Ishikawa (cell line): ENCODE measurements at regions not wholly inside any gene's neighbourhood (a gene's known extent, or its start where the extent isn't known, plus 50 kb on each side); places are given as distances from the start of the nearest gene placed in this dataset.

Source experiments
- CEBPB ChIP-seq: IDR thresholded peaks from 2 replicates; pipeline ENCODE4 v1.6.1; 2012
- CREB1 ChIP-seq: IDR thresholded peaks from 2 replicates; pipeline ENCODE4 v1.6.1; 2012; ENCODE audit warnings: low read depth
- EGR1 ChIP-seq: IDR thresholded peaks from 2 replicates; pipeline ENCODE4 v1.6.1; 2012
- EP300 ChIP-seq: IDR thresholded peaks from 2 replicates; pipeline ENCODE4 v1.6.1; 2012; ENCODE audit warnings: borderline replicate concordance
- FOXM1 ChIP-seq: IDR thresholded peaks from 2 replicates; pipeline ENCODE4 v1.6.1; 2012; ENCODE audit warnings: low read depth, borderline replicate concordance
- MAX ChIP-seq: IDR thresholded peaks from 2 replicates; pipeline ENCODE4 v1.6.1; 2012
- NFIC ChIP-seq: IDR thresholded peaks from 2 replicates; pipeline ENCODE4 v1.6.1; 2012
- RAD21 ChIP-seq: IDR thresholded peaks from 2 replicates; pipeline ENCODE4 v1.6.1; 2012; ENCODE audit warnings: low read depth
- REST ChIP-seq: IDR thresholded peaks from 2 replicates; pipeline ENCODE4 v1.6.1; 2012; ENCODE audit warnings: low read depth, mild to moderate bottlenecking
- TAF1 ChIP-seq: IDR thresholded peaks from 2 replicates; pipeline ENCODE4 v1.6.1; 2012; ENCODE audit warnings: low read depth, mild to moderate bottlenecking
- TCF12 ChIP-seq: IDR thresholded peaks from 2 replicates; pipeline ENCODE4 v1.6.1; 2012; ENCODE audit warnings: low read depth
- TEAD4 ChIP-seq: IDR thresholded peaks from 2 replicates; pipeline ENCODE4 v1.6.1; 2012
- USF1 ChIP-seq: IDR thresholded peaks from 2 replicates; pipeline ENCODE4 v1.6.1; 2012
- YY1 ChIP-seq: IDR thresholded peaks from 2 replicates; pipeline ENCODE4 v1.6.1; 2012; ENCODE audit warnings: low read depth
- ZBTB7A ChIP-seq: IDR thresholded peaks from 2 replicates; pipeline ENCODE4 v1.6.1; 2012; ENCODE audit warnings: low read depth

GRCh38 chr1:172941945-172942344 lies 108.8 kb downstream of the TNFSF18 start:
- TF ChIP-seq CREB1 (no peak), FOXM1 (no peak), EP300 (no peak), RAD21 (no peak), TEAD4 (no peak)

GRCh38 chr1:172944931-172945330 lies 105.8 kb downstream of the TNFSF18 start:
- TF ChIP-seq RAD21 = no peak
- TF ChIP-seq MAX = no peak
- TF ChIP-seq NFIC = no peak
- no peak for TF ChIP-seq TEAD4
- TF ChIP-seq EGR1 = no peak
- TF ChIP-seq YY1 = no peak
- no peak for TF ChIP-seq EP300
- no peak for TF ChIP-seq REST
- TF ChIP-seq USF1 = no peak
- TF ChIP-seq TCF12 = no peak
- no peak for TF ChIP-seq CEBPB
- no peak for TF ChIP-seq ZBTB7A
- TF ChIP-seq TAF1 = no peak
- TF ChIP-seq FOXM1 = no peak
- no peak for TF ChIP-seq CREB1

- TF ChIP-seq TAF1 (no peak), REST (no peak), CEBPB (no peak), CREB1 (no peak), NFIC (no peak), EGR1 (no peak), MAX (no peak), TCF12 (no peak), EP300 (no peak), ZBTB7A (no peak), FOXM1 (no peak), TEAD4 (no peak), YY1 (no peak), USF1 (no peak), RAD21 (no peak)
Observed at GRCh38 chr1:172946814-172947507, 103.8 kb downstream of the TNFSF18 start.

- TF ChIP-seq CEBPB = no peak
- no peak for TF ChIP-seq EGR1
- no peak for TF ChIP-seq RAD21
- TF ChIP-seq YY1 = no peak
- no peak for TF ChIP-seq EP300
- no peak for TF ChIP-seq CREB1
- no peak for TF ChIP-seq ZBTB7A
- TF ChIP-seq FOXM1 = no peak
- TF ChIP-seq MAX = no peak
- no peak for TF ChIP-seq TCF12
Observed at GRCh38 chr1:172948457-172948856, 102.3 kb downstream of the TNFSF18 start.

- TF ChIP-seq MAX (no peak), CREB1 (no peak), USF1 (no peak), TCF12 (no peak), REST (no peak), ZBTB7A (no peak), FOXM1 (no peak), TEAD4 (no peak), CEBPB (no peak), RAD21 (no peak), TAF1 (no peak), YY1 (no peak), NFIC (no peak), EGR1 (no peak), EP300 (no peak)
Observed at GRCh38 chr1:172949096-172949495, 101.6 kb downstream of the TNFSF18 start.
